HepG2 (cell line): ENCODE measurements at regions not wholly inside any gene's neighbourhood (a gene's known extent, or its start where the extent isn't known, plus 50 kb on each side); places are given as distances from the start of the nearest gene placed in this dataset.

ENCODE experiments used
- ATAC-seq: fragments of 200-7000 bp; cut with Tn5 transposase; 3 replicates; pipeline ENCODE4 v1.9.1; 2020; ENCODE audit warnings: mild to moderate bottlenecking, moderate library complexity
- BruUV-seq: library from RNA; stranded (reverse); fragments of 400-500 nt; replicated peaks from 2 replicates; lab custom pipeline; 2021; lab: Mats Ljungman, UMichigan
- CTCF ChIA-PET: fragments of 300-600 bp; formaldehyde crosslinking; extraction: SDS; loops from one replicate; lab custom pipeline; 2021; ENCODE audit warnings: low total read pairs, inconsistent platforms, low intra/inter-chr PET ratio; lab: Yijun Ruan, JAX
- POLR2A ChIA-PET: fragments of 350-600 bp; sonication (Branson Sonifier 250); formaldehyde crosslinking; loops from one replicate; lab custom pipeline; 2020; ENCODE audit warnings: antibody characterized with exemption, inconsistent platforms; lab: Yijun Ruan, JAX
- DNase-seq: peaks from one replicate; pipeline ENCODE4 v3.0.0-alpha.2; 2015; ENCODE audit warnings: low spot score
- FAIRE-seq: peaks from 3 replicates; lab custom pipeline; 2011; peaks lifted over from hg19 to GRCh38; lab: Jason Lieb, UNC
- H2AFZ ChIP-seq: one replicate; pipeline ENCODE4 v1.6.1; 2011; ENCODE audit warnings: low read length, inconsistent platforms
- H3K27ac ChIP-seq: fragments of 300-600 bp; 3 replicates; pipeline ENCODE4 v1.8.0; 2011; ENCODE audit warnings: mixed run types, mild to moderate bottlenecking, mixed read lengths, low read length, inconsistent platforms; ENCODE audit not compliant: insufficient read depth; ENCODE audit errors: extremely low read length
- H3K27me3 ChIP-seq, 2 experiments: fragments of 200-600 bp in 1 of 2; 2 replicates in 1 of 2; 3 replicates in 1 of 2; pipeline versions ENCODE4 v1.6.0 to v1.8.0; 2011; ENCODE audit warnings: low read length in 2 of 2, mild to moderate bottlenecking in 2 of 2, moderate library complexity in 2 of 2, inconsistent platforms in 1 of 2; ENCODE audit not compliant: insufficient read depth in 2 of 2, control insufficient read depth in 1 of 2
- H3K36me3 ChIP-seq, 2 experiments: fragments of 200-600 bp in 1 of 2; replicated peaks in 1 of 2; 2 replicates in 1 of 2; 3 replicates in 1 of 2; pipeline versions ENCODE4 v1.5.1 to v1.8.0; 2011; ENCODE audit warnings: low read length in 2 of 2, inconsistent platforms in 1 of 2; ENCODE audit not compliant: insufficient read depth in 2 of 2, control insufficient read depth in 1 of 2
- H3K4me1 ChIP-seq: 2 replicates; pipeline ENCODE4 v1.5.1; 2012; ENCODE audit warnings: low read length, inconsistent platforms; ENCODE audit not compliant: insufficient read depth
- H3K4me2 ChIP-seq: 2 replicates; pipeline ENCODE4 v1.6.0; 2011; ENCODE audit warnings: low read depth, low read length, inconsistent platforms
- H3K4me3 ChIP-seq, 3 experiments: fragments of 200-600 bp in 1 of 3; sonication (generic), shearing (Covaris generic) in 1 of 3; replicated peaks in 1 of 3; 2 replicates each; pipeline ENCODE4 v1.5.1; 2011 to 2016; ENCODE audit warnings: low read length in 3 of 3, inconsistent platforms in 2 of 3, low read depth in 2 of 3, mild to moderate bottlenecking in 2 of 3, control low read depth in 1 of 3, mixed read lengths in 1 of 3; ENCODE audit not compliant: insufficient read depth in 1 of 3
- H3K79me2 ChIP-seq: one replicate; pipeline ENCODE4 v1.6.1; 2011; ENCODE audit warnings: low read length, inconsistent platforms; ENCODE audit not compliant: insufficient read depth
- H3K9ac ChIP-seq: 2 replicates; pipeline ENCODE4 v1.6.0; 2011; ENCODE audit warnings: mild to moderate bottlenecking, low read depth, low read length, inconsistent platforms; ENCODE audit not compliant: insufficient read depth
- H3K9me3 ChIP-seq: 2 replicates; pipeline ENCODE4 v1.5.1; 2012; ENCODE audit warnings: mild to moderate bottlenecking, low read length
- H4K20me1 ChIP-seq: 2 replicates; pipeline ENCODE4 v1.6.0; 2011; ENCODE audit warnings: inconsistent platforms, mild to moderate bottlenecking, low read length, moderate library complexity; ENCODE audit not compliant: insufficient read depth
- ARNT2 ChIP-seq: sonication (generic); formaldehyde crosslinking; IDR thresholded peaks from 2 replicates; pipeline ENCODE4 v1.8.0; 2022; ENCODE audit warnings: mild to moderate bottlenecking, low read depth, missing genetic modification reagents, moderate library complexity
- ETV6 ChIP-seq: sonication (generic); formaldehyde crosslinking; conservative IDR thresholded peaks from 2 replicates; pipeline ENCODE4 v1.4.0; 2020; ENCODE audit warnings: missing genetic modification reagents
- FOXC1 ChIP-seq: sonication (generic); formaldehyde crosslinking; IDR thresholded peaks from 2 replicates; pipeline ENCODE4 v1.8.0; 2022; ENCODE audit warnings: mild to moderate bottlenecking, missing genetic modification reagents, borderline replicate concordance
- SNAI1 ChIP-seq: sonication (generic); formaldehyde crosslinking; IDR thresholded peaks from 2 replicates; pipeline ENCODE4 v1.5.0; 2020; ENCODE audit warnings: mild to moderate bottlenecking, missing genetic modification reagents, borderline replicate concordance
- SPEN ChIP-seq: sonication (generic); formaldehyde crosslinking; IDR thresholded peaks from 2 replicates; pipeline ENCODE4 v1.5.1; 2020; ENCODE audit warnings: low read depth, mild to moderate bottlenecking, missing genetic modification reagents
- ZFP1 ChIP-seq: IDR thresholded peaks from 2 replicates; pipeline ENCODE4 v1.6.1; 2016
- ZNF225 ChIP-seq: sonication (generic); formaldehyde crosslinking; IDR thresholded peaks from 2 replicates; pipeline ENCODE4 v1.4.0; 2020; ENCODE audit warnings: mild to moderate bottlenecking, missing genetic modification reagents
- ZNF556 ChIP-seq: sonication (generic); formaldehyde crosslinking; IDR thresholded peaks from 2 replicates; pipeline ENCODE4 v1.4.0; 2020; ENCODE audit warnings: mild to moderate bottlenecking, missing genetic modification reagents, borderline replicate concordance
- ZNF644 ChIP-seq: IDR thresholded peaks from 2 replicates; pipeline ENCODE4 v1.6.1; 2016; ENCODE audit warnings: low read depth
- ZSCAN20 ChIP-seq: sonication (generic); formaldehyde crosslinking; IDR thresholded peaks from 2 replicates; pipeline ENCODE4 v1.4.0; 2020; ENCODE audit warnings: missing genetic modification reagents, mild to moderate bottlenecking, borderline replicate concordance
- WGBS: methylation state at CpG from one replicate; pipeline ENCODE4 v1.1.6; 2017; ENCODE audit warnings: low lambda C conversion rate; 5-methylcytosine and 5-hydroxymethylcytosine counted together
- in situ Hi-C: cut with HindIII; loops from 2 replicates; pipeline ENCODE4 v1.10.0; 2017; ENCODE audit warnings: low pct_unique_long_range_greater_than_20kb; ENCODE audit not compliant: extremely low pct_ligation_motif_present
- intact Hi-C: fragments of 100-400 bp; cut with micrococcal nuclease; formaldehyde crosslinking; loops from one replicate; pipeline ENCODE4 v1.10.0; 2022; ENCODE audit not compliant: unreplicated experiment
- TF ChIP-seq, protein P1 (sequence below): sonication (generic); formaldehyde crosslinking; IDR thresholded peaks from 2 replicates; pipeline ENCODE4 v1.4.0; 2020; ENCODE audit warnings: missing genetic modification reagents, borderline replicate concordance
- TF ChIP-seq, protein P2 (sequence below): IDR thresholded peaks from 2 replicates; pipeline ENCODE4 v1.6.1; 2012; ENCODE audit warnings: low read length, improper control_type of control experiment
- TF ChIP-seq, protein P3 (sequence below): sonication (generic); formaldehyde crosslinking; IDR thresholded peaks from 2 replicates; pipeline ENCODE4 v1.5.0; 2020; ENCODE audit warnings: missing genetic modification reagents

DNA sequence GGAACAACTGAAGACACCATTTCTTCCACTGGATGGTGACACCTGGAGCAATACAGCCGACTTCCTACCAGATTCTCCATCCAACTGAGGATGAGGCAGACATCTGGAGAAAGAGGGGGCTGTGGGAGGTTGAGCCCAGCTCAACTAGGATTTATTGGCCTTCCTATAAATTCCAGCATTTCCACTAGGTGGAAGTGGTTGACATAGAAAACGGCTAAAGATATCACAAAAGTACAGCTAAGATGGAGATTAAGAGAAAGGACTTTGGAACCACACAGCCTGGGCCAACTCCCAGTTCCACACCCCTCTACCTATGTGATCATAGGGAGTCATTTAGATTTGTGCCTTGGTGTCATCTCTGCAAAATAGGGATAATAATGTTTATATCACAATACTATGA is 61.3 kb upstream of the CAV2 start (continued):
- TF ChIP-seq, protein P1, sequence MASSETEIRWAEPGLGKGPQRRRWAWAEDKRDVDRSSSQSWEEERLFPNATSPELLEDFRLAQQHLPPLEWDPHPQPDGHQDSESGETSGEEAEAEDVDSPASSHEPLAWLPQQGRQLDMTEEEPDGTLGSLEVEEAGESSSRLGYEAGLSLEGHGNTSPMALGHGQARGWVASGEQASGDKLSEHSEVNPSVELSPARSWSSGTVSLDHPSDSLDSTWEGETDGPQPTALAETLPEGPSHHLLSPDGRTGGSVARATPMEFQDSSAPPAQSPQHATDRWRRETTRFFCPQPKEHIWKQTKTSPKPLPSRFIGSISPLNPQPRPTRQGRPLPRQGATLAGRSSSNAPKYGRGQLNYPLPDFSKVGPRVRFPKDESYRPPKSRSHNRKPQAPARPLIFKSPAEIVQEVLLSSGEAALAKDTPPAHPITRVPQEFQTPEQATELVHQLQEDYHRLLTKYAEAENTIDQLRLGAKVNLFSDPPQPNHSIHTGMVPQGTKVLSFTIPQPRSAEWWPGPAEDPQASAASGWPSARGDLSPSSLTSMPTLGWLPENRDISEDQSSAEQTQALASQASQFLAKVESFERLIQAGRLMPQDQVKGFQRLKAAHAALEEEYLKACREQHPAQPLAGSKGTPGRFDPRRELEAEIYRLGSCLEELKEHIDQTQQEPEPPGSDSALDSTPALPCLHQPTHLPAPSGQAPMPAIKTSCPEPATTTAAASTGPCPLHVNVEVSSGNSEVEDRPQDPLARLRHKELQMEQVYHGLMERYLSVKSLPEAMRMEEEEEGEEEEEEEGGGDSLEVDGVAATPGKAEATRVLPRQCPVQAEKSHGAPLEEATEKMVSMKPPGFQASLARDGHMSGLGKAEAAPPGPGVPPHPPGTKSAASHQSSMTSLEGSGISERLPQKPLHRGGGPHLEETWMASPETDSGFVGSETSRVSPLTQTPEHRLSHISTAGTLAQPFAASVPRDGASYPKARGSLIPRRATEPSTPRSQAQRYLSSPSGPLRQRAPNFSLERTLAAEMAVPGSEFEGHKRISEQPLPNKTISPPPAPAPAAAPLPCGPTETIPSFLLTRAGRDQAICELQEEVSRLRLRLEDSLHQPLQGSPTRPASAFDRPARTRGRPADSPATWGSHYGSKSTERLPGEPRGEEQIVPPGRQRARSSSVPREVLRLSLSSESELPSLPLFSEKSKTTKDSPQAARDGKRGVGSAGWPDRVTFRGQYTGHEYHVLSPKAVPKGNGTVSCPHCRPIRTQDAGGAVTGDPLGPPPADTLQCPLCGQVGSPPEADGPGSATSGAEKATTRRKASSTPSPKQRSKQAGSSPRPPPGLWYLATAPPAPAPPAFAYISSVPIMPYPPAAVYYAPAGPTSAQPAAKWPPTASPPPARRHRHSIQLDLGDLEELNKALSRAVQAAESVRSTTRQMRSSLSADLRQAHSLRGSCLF, result no peak

DNA sequence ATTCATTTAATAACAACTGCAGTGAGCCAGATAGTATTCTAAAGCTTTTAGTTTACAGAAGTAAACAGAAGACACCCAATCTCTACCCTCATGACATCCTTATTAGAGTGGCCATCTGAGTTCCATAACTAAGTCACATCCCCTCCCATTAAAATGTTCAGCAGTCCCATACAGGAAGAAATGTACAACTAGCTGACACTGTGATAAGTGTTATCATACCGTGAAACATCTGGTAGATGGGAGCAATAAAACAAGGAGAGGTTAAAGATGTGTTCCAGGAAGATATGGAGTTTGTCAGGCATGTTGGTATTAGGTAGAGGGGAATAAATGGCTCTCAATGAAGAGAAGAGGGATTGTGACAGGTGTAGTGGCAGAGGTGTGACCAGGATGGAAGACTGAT is 60.5 kb upstream of the CAV2 start:
- H4K20me1 ChIP-seq, result no peaks in the 10 kb centered on the region
- H3K4me1 ChIP-seq, result no peaks in the 10 kb centered on the region
- H3K36me3 ChIP-seq, result no peaks in the 10 kb centered on the region
- no TSS peak for BruUV-seq
- FAIRE-seq (no peak), DNase-seq (no peak), ATAC-seq (no peak)
- no peak overlapping the region for H3K4me3 ChIP-seq
- no peaks in the 10 kb centered on the region for H3K27me3 ChIP-seq
- 22% methylated on average over 1 of the region's 1 CpG for WGBS
- intact Hi-C loops (no loop called here), in situ Hi-C loops (no loop called here)
- no peak overlapping the region for H3K27ac ChIP-seq
- no peaks in the 10 kb centered on the region for H3K9me3 ChIP-seq
- CTCF ChIA-PET, result no interaction called here
- no peak overlapping the region for H3K9ac ChIP-seq
- no peak for TF ChIP-seq ETV6 (CRISPR knock-in tag)
- TF ChIP-seq SPEN (CRISPR knock-in tag), result no peak
- TF ChIP-seq ZNF556 (CRISPR knock-in tag), result no peak
- TF ChIP-seq, protein P2, sequence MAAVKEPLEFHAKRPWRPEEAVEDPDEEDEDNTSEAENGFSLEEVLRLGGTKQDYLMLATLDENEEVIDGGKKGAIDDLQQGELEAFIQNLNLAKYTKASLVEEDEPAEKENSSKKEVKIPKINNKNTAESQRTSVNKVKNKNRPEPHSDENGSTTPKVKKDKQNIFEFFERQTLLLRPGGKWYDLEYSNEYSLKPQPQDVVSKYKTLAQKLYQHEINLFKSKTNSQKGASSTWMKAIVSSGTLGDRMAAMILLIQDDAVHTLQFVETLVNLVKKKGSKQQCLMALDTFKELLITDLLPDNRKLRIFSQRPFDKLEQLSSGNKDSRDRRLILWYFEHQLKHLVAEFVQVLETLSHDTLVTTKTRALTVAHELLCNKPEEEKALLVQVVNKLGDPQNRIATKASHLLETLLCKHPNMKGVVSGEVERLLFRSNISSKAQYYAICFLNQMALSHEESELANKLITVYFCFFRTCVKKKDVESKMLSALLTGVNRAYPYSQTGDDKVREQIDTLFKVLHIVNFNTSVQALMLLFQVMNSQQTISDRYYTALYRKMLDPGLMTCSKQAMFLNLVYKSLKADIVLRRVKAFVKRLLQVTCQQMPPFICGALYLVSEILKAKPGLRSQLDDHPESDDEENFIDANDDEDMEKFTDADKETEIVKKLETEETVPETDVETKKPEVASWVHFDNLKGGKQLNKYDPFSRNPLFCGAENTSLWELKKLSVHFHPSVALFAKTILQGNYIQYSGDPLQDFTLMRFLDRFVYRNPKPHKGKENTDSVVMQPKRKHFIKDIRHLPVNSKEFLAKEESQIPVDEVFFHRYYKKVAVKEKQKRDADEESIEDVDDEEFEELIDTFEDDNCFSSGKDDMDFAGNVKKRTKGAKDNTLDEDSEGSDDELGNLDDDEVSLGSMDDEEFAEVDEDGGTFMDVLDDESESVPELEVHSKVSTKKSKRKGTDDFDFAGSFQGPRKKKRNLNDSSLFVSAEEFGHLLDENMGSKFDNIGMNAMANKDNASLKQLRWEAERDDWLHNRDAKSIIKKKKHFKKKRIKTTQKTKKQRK, result no peak
- TF ChIP-seq ZNF644 (CRISPR knock-in tag), result no peak
- TF ChIP-seq FOXC1 (CRISPR knock-in tag), result no peak
- TF ChIP-seq ARNT2 (CRISPR knock-in tag), result no peak
- no peak for TF ChIP-seq SNAI1
- TF ChIP-seq ZNF225 (CRISPR knock-in tag), result no peak
- no peak for TF ChIP-seq ZFP1 (CRISPR knock-in tag)
- TF ChIP-seq, protein P3, sequence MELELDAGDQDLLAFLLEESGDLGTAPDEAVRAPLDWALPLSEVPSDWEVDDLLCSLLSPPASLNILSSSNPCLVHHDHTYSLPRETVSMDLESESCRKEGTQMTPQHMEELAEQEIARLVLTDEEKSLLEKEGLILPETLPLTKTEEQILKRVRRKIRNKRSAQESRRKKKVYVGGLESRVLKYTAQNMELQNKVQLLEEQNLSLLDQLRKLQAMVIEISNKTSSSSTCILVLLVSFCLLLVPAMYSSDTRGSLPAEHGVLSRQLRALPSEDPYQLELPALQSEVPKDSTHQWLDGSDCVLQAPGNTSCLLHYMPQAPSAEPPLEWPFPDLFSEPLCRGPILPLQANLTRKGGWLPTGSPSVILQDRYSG (CRISPR knock-in tag), result no peak
- no peak for TF ChIP-seq ZSCAN20 (CRISPR knock-in tag)
- no peaks in the 10 kb centered on the region for H3K79me2 ChIP-seq
- POLR2A ChIA-PET, result no interaction called here
- no peak overlapping the region for H3K4me2 ChIP-seq
- no peak overlapping the region for H2AFZ ChIP-seq
